ENCODE measurements at regions not wholly inside any gene's neighbourhood (a gene's known extent, or its start where the extent isn't known, plus 50 kb on each side); places are given as distances from the start of the nearest gene placed in this dataset.

DNA sequence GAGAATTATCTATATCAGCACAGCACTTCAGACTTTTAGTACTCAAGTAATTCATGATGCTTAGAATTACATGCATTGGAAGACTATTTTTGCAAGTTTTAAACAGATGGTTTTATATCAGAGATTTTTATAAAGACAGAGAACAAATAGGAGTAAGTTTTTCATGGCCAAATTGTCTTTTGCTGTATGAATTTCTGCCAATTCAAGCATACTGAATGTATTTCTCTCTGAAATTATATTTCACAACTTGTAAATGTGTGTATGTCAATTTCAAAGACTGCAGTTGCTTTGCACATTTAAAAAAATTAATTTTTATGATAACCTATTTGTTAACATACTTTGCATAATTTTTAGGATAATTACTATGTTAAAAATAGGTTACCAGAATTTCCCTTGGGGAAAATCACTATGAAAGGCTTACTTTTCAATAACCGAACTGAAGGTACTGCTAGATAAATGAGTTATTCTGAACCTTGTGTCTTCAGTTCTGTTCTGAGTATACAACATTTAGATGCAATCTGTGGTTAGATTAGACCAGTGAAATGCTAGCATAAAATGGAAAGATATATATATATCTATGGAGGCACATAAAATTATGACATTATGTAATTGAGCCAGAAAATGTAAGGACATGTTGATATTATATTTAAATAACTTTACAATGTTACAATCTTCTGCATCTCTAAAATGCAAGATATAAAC lies 1344.2 kb upstream of the PABPC4L start:
- no peaks in the 10 kb centered on the region for H3K36me3 ChIP-seq (ENCODE audit: control insufficient read depth in 1 of 2, insufficient read depth in 2 of 2, low read length in 2 of 2)
- DNase-seq (ENCODE audit: low read depth, low spot score): no peak
- H3K9me3 ChIP-seq (ENCODE audit: control insufficient read depth in 1 of 2, insufficient read depth in 1 of 2, low read depth in 1 of 2, low read length in 2 of 2): no peaks in the 10 kb centered on the region
- no peaks in the 10 kb centered on the region for H3K4me1 ChIP-seq (ENCODE audit: control insufficient read depth in 1 of 2, insufficient read depth in 2 of 2, low read length in 2 of 2)
- H3K27ac ChIP-seq (ENCODE audit: low read depth, low read length): no peak overlapping the region
- CTCF ChIA-PET: no interaction called here
- BruUV-seq (replicated peaks): no TSS peak
- no peaks in the 10 kb centered on the region for H4K20me1 ChIP-seq (ENCODE audit: insufficient read depth)
- H2AFZ ChIP-seq (ENCODE audit: low read depth, low read length, poor library complexity, severe bottlenecking): no peak overlapping the region
- no peak overlapping the region for H3K9ac ChIP-seq (ENCODE audit: low read length)
- H3K79me2 ChIP-seq (ENCODE audit: insufficient read depth, low read length): no peaks in the 10 kb centered on the region
- intact Hi-C loops (cut with micrococcal nuclease): no loop called here
- ATAC-seq: no peak
- TF ChIP-seq EZH2 (IDR thresholded peaks at IDR 0.05): no peak
- H3K9me2 ChIP-seq (ENCODE audit: insufficient read depth): no peaks in the 10 kb centered on the region
- POLR2A ChIA-PET: no interaction called here
- RAD21 ChIA-PET (ENCODE audit: low non-redundant PET in 1 of 2, low total read pairs in 2 of 2, uncharacterized antibody in 2 of 2, unreplicated experiment in 2 of 2): no interaction called here
- no peak overlapping the region for H3K4me3 ChIP-seq (replicated peaks in 1 of 2; ENCODE audit: low read depth in 1 of 2, low read length in 2 of 2)
- no peaks in the 10 kb centered on the region for H3K27me3 ChIP-seq (ENCODE audit: insufficient read depth, low read length)
- no peak overlapping the region for H3K4me2 ChIP-seq (ENCODE audit: low read length)

DNA sequence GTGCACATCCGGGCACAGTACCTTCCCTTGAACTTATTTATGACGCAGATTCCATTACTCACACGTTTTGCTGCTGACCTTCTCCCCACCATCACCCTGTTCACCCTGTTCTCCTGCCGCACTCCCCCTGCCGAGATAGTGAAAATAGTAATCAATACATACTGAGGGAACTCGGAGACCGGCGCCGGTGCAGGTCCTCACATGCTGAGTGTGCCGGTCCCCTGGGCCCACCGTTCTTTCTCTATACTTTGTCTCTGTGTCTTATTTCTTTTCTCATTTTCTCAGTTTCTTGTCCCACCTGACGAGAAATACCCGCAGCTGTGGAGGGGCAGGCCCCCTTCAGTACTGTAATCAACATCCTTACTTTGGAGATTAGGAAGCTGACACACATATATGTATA lies 1337.1 kb upstream of the PABPC4L start:
- CTCF ChIA-PET: no interaction called here
- Histone ChIP-seq H3K9me3 (ENCODE audit: control insufficient read depth in 1 of 2, insufficient read depth in 1 of 2, low read depth in 1 of 2, low read length in 2 of 2) (no peaks in the 10 kb centered on the region), H3K79me2 (ENCODE audit: insufficient read depth, low read length) (no peaks in the 10 kb centered on the region), H4K20me1 (ENCODE audit: insufficient read depth) (no peaks in the 10 kb centered on the region), H2AFZ (ENCODE audit: low read depth, low read length, poor library complexity, severe bottlenecking) (no peak overlapping the region), H3K36me3 (ENCODE audit: control insufficient read depth in 1 of 2, insufficient read depth in 2 of 2, low read length in 2 of 2) (no peaks in the 10 kb centered on the region), H3K4me1 (ENCODE audit: control insufficient read depth in 1 of 2, insufficient read depth in 2 of 2, low read length in 2 of 2) (no peaks in the 10 kb centered on the region), H3K4me3 (replicated peaks in 1 of 2; ENCODE audit: low read depth in 1 of 2, low read length in 2 of 2) (no peak overlapping the region), H3K4me2 (ENCODE audit: low read length) (no peak overlapping the region), H3K27ac (ENCODE audit: low read depth, low read length) (no peak overlapping the region), H3K9ac (ENCODE audit: low read length) (no peak overlapping the region), H3K27me3 (ENCODE audit: insufficient read depth, low read length) (no peaks in the 10 kb centered on the region), H3K9me2 (ENCODE audit: insufficient read depth) (no peaks in the 10 kb centered on the region)
- RAD21 ChIA-PET (ENCODE audit: low non-redundant PET in 1 of 2, low total read pairs in 2 of 2, uncharacterized antibody in 2 of 2, unreplicated experiment in 2 of 2): no interaction called here
- POLR2A ChIA-PET: no interaction called here
- DNase-seq (ENCODE audit: low read depth, low spot score) (no peak), ATAC-seq (no peak)
- no peak for TF ChIP-seq RAD21 (IDR thresholded peaks at IDR 0.05; ENCODE audit: low read depth)
- TF ChIP-seq, protein P1, sequence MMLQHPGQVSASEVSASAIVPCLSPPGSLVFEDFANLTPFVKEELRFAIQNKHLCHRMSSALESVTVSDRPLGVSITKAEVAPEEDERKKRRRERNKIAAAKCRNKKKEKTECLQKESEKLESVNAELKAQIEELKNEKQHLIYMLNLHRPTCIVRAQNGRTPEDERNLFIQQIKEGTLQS (IDR thresholded peaks at IDR 0.05): no peak
- TF ChIP-seq TCF7L2 (IDR thresholded peaks at IDR 0.05; ENCODE audit: borderline replicate concordance, extremely low read depth, insufficient read depth, insufficient read length): no peak
- no peak for TF ChIP-seq JUND (IDR thresholded peaks at IDR 0.05)
- TF ChIP-seq SP1 (IDR thresholded peaks at IDR 0.05; ENCODE audit: low read depth): no peak
- TF ChIP-seq POLR2AphosphoS5 (IDR thresholded peaks at IDR 0.05; ENCODE audit: low read depth, low read length): no peak
- no peak for TF ChIP-seq CBX3 (IDR thresholded peaks at IDR 0.05; ENCODE audit: low read depth)
- TF ChIP-seq ELF1 (IDR thresholded peaks at IDR 0.05; ENCODE audit: borderline replicate concordance, low read depth): no peak
- no peak for TF ChIP-seq EGR1 (IDR thresholded peaks at IDR 0.05; ENCODE audit: low read depth)
- TF ChIP-seq ZFX (IDR thresholded peaks at IDR 0.05): no peak
- BruUV-seq (replicated peaks): no TSS peak
- intact Hi-C loops (cut with micrococcal nuclease): no loop called here

All from HCT116 (cell line).